H1 (cell line): ENCODE measurements at regions not wholly inside any gene's neighbourhood (a gene's known extent, or its start where the extent isn't known, plus 50 kb on each side); places are given as distances from the start of the nearest gene placed in this dataset.

Source experiments
- CTCF ChIA-PET: fragments of 300-600 bp; sonication (Branson Sonifier 250); formaldehyde crosslinking; loops from one replicate; lab custom pipeline; 2021; ENCODE audit not compliant: partially characterized antibody; lab: Charles Lee
- POLR2A ChIA-PET: fragments of 300-600 bp; sonication (Branson Sonifier 250); formaldehyde crosslinking; loops from one replicate; lab custom pipeline; 2021; ENCODE audit warnings: inconsistent platforms; ENCODE audit not compliant: partially characterized antibody; lab: Charles Lee
- DNase-seq, 2 experiments: peaks; one replicate each; pipeline versions ENCODE4 v3.0.0 to v3.0.0-alpha.2; 2010 to 2022; ENCODE audit warnings: low spot score in 2 of 2, low read depth in 1 of 2, mixed read lengths in 1 of 2
- FAIRE-seq: peaks from 2 replicates; lab custom pipeline; 2011; peaks lifted over from hg19 to GRCh38; lab: Jason Lieb, UNC
- H2AFZ ChIP-seq: 2 replicates; pipeline ENCODE4 v1.8.1; 2012; ENCODE audit warnings: low read length, inconsistent platforms
- H2AK5ac ChIP-seq: 2 replicates; pipeline ENCODE4 v1.6.1; 2013; ENCODE audit warnings: low read depth, low read length
- H2BK120ac ChIP-seq: replicated peaks from 2 replicates; pipeline ENCODE3; 2013; ENCODE audit warnings: low read depth, low read length, inconsistent platforms
- H2BK12ac ChIP-seq: 2 replicates; pipeline ENCODE4 v1.6.1; 2013; ENCODE audit warnings: low read depth, low read length
- H2BK15ac ChIP-seq: 2 replicates; pipeline ENCODE4 v1.6.1; 2013; ENCODE audit warnings: low read length
- H2BK20ac ChIP-seq: 2 replicates; pipeline ENCODE4 v1.6.1; 2013; ENCODE audit warnings: low read length
- H2BK5ac ChIP-seq: 2 replicates; pipeline ENCODE4 v1.6.1; 2013; ENCODE audit warnings: low read depth, low read length
- H3K14ac ChIP-seq: 2 replicates; pipeline ENCODE4 v1.6.1; 2013; ENCODE audit warnings: inconsistent platforms; ENCODE audit not compliant: insufficient read length
- H3K18ac ChIP-seq: 2 replicates; pipeline ENCODE4 v1.6.1; 2013; ENCODE audit warnings: low read length; ENCODE audit errors: extremely low read depth
- H3K23ac ChIP-seq: 2 replicates; pipeline ENCODE4 v1.6.1; 2013; ENCODE audit warnings: inconsistent platforms; ENCODE audit not compliant: insufficient read length
- H3K23me2 ChIP-seq: 2 replicates; pipeline ENCODE4 v1.6.1; 2013; ENCODE audit warnings: low read depth, low read length
- H3K27ac ChIP-seq: 2 replicates; pipeline ENCODE4 v1.6.1; 2011; ENCODE audit warnings: low read depth, low read length, inconsistent platforms
- H3K27me3 ChIP-seq, 4 experiments: replicated peaks in 1 of 4; 1 replicate in 1 of 4; 2 replicates in 3 of 4; pipeline versions ENCODE4 v1.6.1 to v1.8.1; 2011 to 2013; ENCODE audit warnings: low read length in 3 of 4, mild to moderate bottlenecking in 3 of 4, inconsistent platforms in 2 of 4, mixed read lengths in 2 of 4, moderate library complexity in 1 of 4; ENCODE audit not compliant: control insufficient read depth in 3 of 4, insufficient read depth in 3 of 4; ENCODE audit errors: extremely low read depth in 1 of 4
- H3K36me3 ChIP-seq, 4 experiments: 2 replicates each; pipeline versions ENCODE4 v1.6.1 to v1.8.1; 2011 to 2013; ENCODE audit warnings: mild to moderate bottlenecking in 4 of 4, low read length in 3 of 4, moderate library complexity in 2 of 4, control low read depth in 1 of 4, inconsistent platforms in 1 of 4; ENCODE audit not compliant: insufficient read depth in 4 of 4, control insufficient read depth in 2 of 4
- H3K4ac ChIP-seq: replicated peaks from 2 replicates; pipeline ENCODE3; 2013; ENCODE audit warnings: low read length, low read depth, mixed read lengths, inconsistent platforms; ENCODE audit not compliant: insufficient read length
- H3K4me1 ChIP-seq, 4 experiments: replicated peaks in 1 of 4; 1 replicate in 1 of 4; 2 replicates in 3 of 4; pipeline versions ENCODE4 v1.6.1 to v1.8.1; 2011 to 2013; ENCODE audit warnings: low read length in 3 of 4, inconsistent platforms in 2 of 4, mixed read lengths in 1 of 4; ENCODE audit not compliant: insufficient read depth in 4 of 4, control insufficient read depth in 3 of 4
- H3K4me2 ChIP-seq, 2 experiments: 2 replicates each; pipeline versions ENCODE4 v1.6.1 to v1.8.1; 2011 to 2013; ENCODE audit warnings: low read depth in 2 of 2, low read length in 2 of 2, control low read depth in 1 of 2, inconsistent platforms in 1 of 2, mild to moderate bottlenecking in 1 of 2; ENCODE audit not compliant: insufficient read depth in 1 of 2
- H3K4me3 ChIP-seq, 4 experiments: fragments of 200-600, 300-600 bp in 1 of 4; sonication (generic), shearing (Covaris generic), sonication (Bioruptor Twin) in 1 of 4; 2 replicates each; pipeline versions ENCODE4 v1.5.1 to v1.8.1; 2011 to 2016; ENCODE audit warnings: low read length in 4 of 4, low read depth in 3 of 4, control low read depth in 2 of 4, inconsistent platforms in 2 of 4, mild to moderate bottlenecking in 2 of 4, mixed read lengths in 1 of 4, moderate library complexity in 1 of 4; ENCODE audit not compliant: insufficient read depth in 2 of 4; ENCODE audit errors: extremely low read depth in 1 of 4
- H3K56ac ChIP-seq: replicated peaks from 2 replicates; pipeline ENCODE3; 2013; ENCODE audit warnings: low read depth, mild to moderate bottlenecking, mixed read lengths, low read length, inconsistent platforms; ENCODE audit not compliant: insufficient read length
- H3K79me1 ChIP-seq: 2 replicates; pipeline ENCODE4 v1.6.1; 2013; ENCODE audit warnings: low read depth, low read length, control low read depth
- H3K79me2 ChIP-seq, 2 experiments: 2 replicates each; pipeline versions ENCODE4 v1.6.1 to v1.8.1; 2012 to 2013; ENCODE audit warnings: low read length in 2 of 2, mild to moderate bottlenecking in 2 of 2, inconsistent platforms in 1 of 2; ENCODE audit not compliant: insufficient read depth in 2 of 2, control insufficient read depth in 1 of 2
- H3K9ac ChIP-seq, 4 experiments: replicated peaks in 1 of 4; 1 replicate in 1 of 4; 2 replicates in 3 of 4; pipeline versions ENCODE4 v1.6.1 to v1.8.1; 2011 to 2013; ENCODE audit warnings: low read depth in 3 of 4, low read length in 3 of 4, control low read depth in 2 of 4, mild to moderate bottlenecking in 2 of 4, moderate library complexity in 2 of 4, inconsistent platforms in 1 of 4; ENCODE audit errors: extremely low read depth in 1 of 4
- H3K9me3 ChIP-seq, 2 experiments: 2 replicates each; pipeline versions ENCODE4 v1.6.1 to v1.8.1; 2012 to 2013; ENCODE audit warnings: mild to moderate bottlenecking in 2 of 2, moderate library complexity in 2 of 2, control low read depth in 1 of 2, inconsistent platforms in 1 of 2, low read depth in 1 of 2, low read length in 1 of 2, mixed read lengths in 1 of 2; ENCODE audit not compliant: insufficient read depth in 2 of 2
- H4K20me1 ChIP-seq, 2 experiments: replicated peaks in 1 of 2; 2 replicates each; pipeline versions ENCODE3 to v1.8.1; 2011 to 2013; ENCODE audit warnings: inconsistent platforms in 2 of 2, low read length in 2 of 2, mild to moderate bottlenecking in 1 of 2; ENCODE audit not compliant: insufficient read depth in 2 of 2, control insufficient read depth in 1 of 2
- H4K5ac ChIP-seq: 2 replicates; pipeline ENCODE4 v1.6.1; 2013; ENCODE audit warnings: low read length, low read depth, mixed read lengths, inconsistent platforms; ENCODE audit not compliant: insufficient read length
- H4K8ac ChIP-seq: 2 replicates; pipeline ENCODE4 v1.8.0; 2013; ENCODE audit warnings: mild to moderate bottlenecking, moderate library complexity, low read length, inconsistent platforms; ENCODE audit not compliant: insufficient read depth; ENCODE audit errors: extremely low read depth
- H4K91ac ChIP-seq: replicated peaks from 2 replicates; pipeline ENCODE3; 2013; ENCODE audit warnings: low read length, mixed read lengths, inconsistent platforms; ENCODE audit not compliant: insufficient read length
- GTF2F1 ChIP-seq: IDR thresholded peaks from 2 replicates; pipeline ENCODE4 v1.6.1; 2012; ENCODE audit warnings: low read depth, low read length, improper control_type of control experiment, borderline replicate concordance
- TAF1 ChIP-seq: IDR thresholded peaks from 2 replicates; pipeline ENCODE4 v1.6.1; 2011; ENCODE audit warnings: mild to moderate bottlenecking, low read depth, low read length
- WGBS, 2 experiments: shearing (Covaris generic) in 1 of 2; methylation state at CpG; one replicate each; pipeline versions ENCODE4 v1.1.6 to v1.1.7; 2013 to 2015; ENCODE audit warnings: low lambda C conversion rate in 2 of 2, mixed read lengths in 2 of 2, inconsistent platforms in 1 of 2, low coverage in 1 of 2, missing lambda C conversion rate in 1 of 2; ENCODE audit not compliant: insufficient replicate concordance in 2 of 2, insufficient coverage in 1 of 2, insufficient read length in 1 of 2; ENCODE audit errors: extremely low coverage in 1 of 2, missing lambda C conversion rate in 1 of 2; 5-methylcytosine and 5-hydroxymethylcytosine counted together

DNA sequence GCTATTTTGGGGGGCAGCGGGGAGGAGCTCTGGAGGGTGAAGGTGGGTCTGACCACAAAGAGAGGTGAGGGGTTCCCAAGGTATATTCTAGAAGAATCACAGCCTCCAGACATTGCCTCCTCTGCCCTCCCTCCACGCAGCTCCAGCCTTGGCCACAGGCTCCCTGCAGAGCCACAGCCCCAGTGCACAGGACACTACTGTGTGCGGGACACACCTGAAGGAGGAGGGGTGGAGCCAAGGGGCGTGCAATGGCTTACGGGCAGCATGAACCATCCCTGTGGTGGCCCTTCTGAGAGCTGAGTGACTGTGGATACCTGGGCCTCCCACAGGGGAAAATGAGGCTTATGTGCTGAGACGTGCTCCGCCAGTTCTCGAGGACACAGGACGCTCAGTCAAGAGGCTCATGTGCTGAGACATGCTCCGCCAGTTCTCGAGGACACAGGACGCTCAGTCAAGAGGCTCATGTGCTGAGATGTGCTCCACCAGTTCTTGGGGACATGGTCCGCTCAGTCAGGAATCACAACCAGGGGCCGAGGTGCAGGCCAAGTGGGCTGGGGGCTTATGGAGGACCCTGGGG is 417.3 kb downstream of the SHANK2 start:
- Histone ChIP-seq H3K23ac (no peak overlapping the region), H3K18ac (no peak overlapping the region), H4K5ac (no peak overlapping the region), H3K4me3 (0 out of 8 replicates have a peak overlapping the region, but pooled peaks of 1 of the 4 experiments have one; percentile 32), H3K56ac (no peak overlapping the region), H2AFZ (no peak overlapping the region), H2BK20ac (no peak overlapping the region)
- no peak for TF ChIP-seq TAF1
- TF ChIP-seq GTF2F1: no peak
- TF ChIP-seq, all 59 proteins: peak for 0
- no peak overlapping the region for H2BK120ac ChIP-seq
- H2BK5ac ChIP-seq: no peak overlapping the region
- WGBS, 2 experiments: 91% methylated on average over 14 of the region's 14 CpGs; no CpG with 5 or more reads in 1 of the 2 experiments
- no peak for DNase-seq
- H4K91ac ChIP-seq: peak overlapping the region; percentile 34
- no peaks in the 10 kb centered on the region for H3K36me3 ChIP-seq
- H3K9ac ChIP-seq: no peak overlapping the region
- H3K4me1 ChIP-seq: peaks cover 6 to 22% (median 12%) of the 10 kb centered on the region in 4 experiments
- no peaks in the 10 kb centered on the region; the same call in 1 of the 2 replicates for H3K79me1 ChIP-seq
- peak overlapping the region in 1 of 2 experiments; percentile 35; a peak in 1 of 4 replicates for H3K4me2 ChIP-seq
- H3K79me2 ChIP-seq: no peaks in the 10 kb centered on the region
- no peak overlapping the region for H3K27ac ChIP-seq
- H2BK12ac ChIP-seq: peak overlapping the region; percentile 6; the same call in 1 of the 2 replicates
- H3K9me3 ChIP-seq: no peaks in the 10 kb centered on the region
- ChIA-PET POLR2A (interaction anchor here (1.2 to 1.8 kb wide), 2 partner anchors 8 to 27 kb away, joined by 6 to 7 read pairs; no protein-coding TSS in a partner anchor), CTCF (interaction anchor here (1.0 to 3.8 kb wide), 10 partner anchors 11 to 324 kb away, joined by 3 to 26 read pairs (median 4); no protein-coding TSS in a partner anchor)
- H2BK15ac ChIP-seq: no peak overlapping the region
- H3K4ac ChIP-seq: no peak overlapping the region
- no peak overlapping the region; the same call in 1 of the 2 replicates for H4K8ac ChIP-seq
- no peaks in the 10 kb centered on the region for H3K23me2 ChIP-seq
- no peak overlapping the region for H3K14ac ChIP-seq
- H3K27me3 ChIP-seq: no peaks in the 10 kb centered on the region
- peaks cover 3 to 10% of the 10 kb centered on the region in 2 experiments for H4K20me1 ChIP-seq
- no peak overlapping the region; the same call in 1 of the 2 replicates for H2AK5ac ChIP-seq
- FAIRE-seq: no peak
